CD4-positive, alpha-beta memory T cell (primary cell): ENCODE measurements at regions not wholly inside any gene's neighbourhood (a gene's known extent, or its start where the extent isn't known, plus 50 kb on each side); places are given as distances from the start of the nearest gene placed in this dataset.
A peak's percentile ranks its signal among the peaks of the same experiment; 100 is the strongest.

Experiments used
- CTCF ChIA-PET: fragments of 350-600 bp; sonication (Branson Sonifier 250); formaldehyde crosslinking; loops from one replicate; lab custom pipeline; 2021; ENCODE audit warnings: inconsistent platforms; ENCODE audit not compliant: partially characterized antibody; lab: Charles Lee
- POLR2A ChIA-PET: fragments of 350-600 bp; sonication (Branson Sonifier 250); formaldehyde crosslinking; loops from one replicate; lab custom pipeline; 2021; ENCODE audit not compliant: partially characterized antibody; lab: Charles Lee
- DNase-seq, 5 donors: peaks; one replicate each; pipeline versions ENCODE4 v3.0.0 to v3.0.0-alpha.2; 2020 to 2022; ENCODE audit warnings: mixed read lengths in 1 of 5
- H3K27ac ChIP-seq: one replicate; pipeline ENCODE4 v1.7.0; 2013; ENCODE audit warnings: low read depth, low read length
- H3K27me3 ChIP-seq: 2 replicates; pipeline ENCODE4 v1.7.0; 2013; ENCODE audit warnings: mild to moderate bottlenecking, low read length, moderate library complexity; ENCODE audit not compliant: insufficient read depth
- H3K36me3 ChIP-seq: 2 replicates; pipeline ENCODE4 v1.7.0; 2013; ENCODE audit warnings: mild to moderate bottlenecking, low read length, moderate library complexity; ENCODE audit not compliant: insufficient read depth
- H3K4me1 ChIP-seq: 2 replicates; pipeline ENCODE4 v1.7.0; 2013; ENCODE audit warnings: mild to moderate bottlenecking, low read length, moderate library complexity; ENCODE audit not compliant: insufficient read depth
- H3K4me3 ChIP-seq, 2 donors: one replicate each; pipeline ENCODE4 v1.7.0; 2013; ENCODE audit warnings: low read length in 2 of 2, mild to moderate bottlenecking in 1 of 2
- H3K9me3 ChIP-seq, 2 donors: one replicate each; pipeline ENCODE4 v1.7.0; 2013; ENCODE audit warnings: low read length in 2 of 2, control low read depth in 1 of 2; ENCODE audit not compliant: control insufficient read depth in 1 of 2
- H3K27ac Mint-ChIP-seq, 7 donors: one replicate each; pipeline ENCODE4 v1.8.0; 2020 to 2021; ENCODE audit warnings: mixed read lengths in 7 of 7, mild to moderate bottlenecking in 6 of 7, inconsistent platforms in 3 of 7, moderate library complexity in 3 of 7
- H3K27me3 Mint-ChIP-seq, 2 donors: one replicate each; pipeline ENCODE4 v1.8.0; 2020 to 2021; ENCODE audit warnings: mixed read lengths in 2 of 2
- H3K36me3 Mint-ChIP-seq, 2 donors: one replicate each; pipeline ENCODE4 v1.8.0; 2020 to 2021; ENCODE audit warnings: mixed read lengths in 2 of 2, inconsistent platforms in 1 of 2, mild to moderate bottlenecking in 1 of 2
- H3K4me1 Mint-ChIP-seq, 4 donors: one replicate each; pipeline ENCODE4 v1.8.0; 2020 to 2021; ENCODE audit warnings: mixed read lengths in 4 of 4, mild to moderate bottlenecking in 1 of 4
- H3K4me3 Mint-ChIP-seq, 8 donors: one replicate each; pipeline ENCODE4 v1.8.0; 2020 to 2021; ENCODE audit warnings: mixed read lengths in 8 of 8, mild to moderate bottlenecking in 7 of 8, moderate library complexity in 6 of 8, inconsistent platforms in 3 of 8
- H3K9me3 Mint-ChIP-seq, 8 donors: one replicate each; pipeline ENCODE4 v1.8.0; 2020 to 2021; ENCODE audit warnings: mixed read lengths in 8 of 8, mild to moderate bottlenecking in 5 of 8, inconsistent platforms in 3 of 8, moderate library complexity in 1 of 8
- intact Hi-C: fragments of 100-400 bp; cut with micrococcal nuclease; formaldehyde crosslinking; loops from one replicate; pipeline ENCODE4 v1.15.1; 2023

GRCh38 chrX:9133426-9133825 lies 99.5 kb upstream of the FAM9B start:
- DNase-seq, result no peak
- intact Hi-C loops, result no loop called here

GRCh38 chrX:9134366-9134765 lies 100.4 kb upstream of the FAM9B start:
- Histone ChIP-seq H3K9me3 (no peaks in the 10 kb centered on the region), H3K4me3 (no peak overlapping the region), H3K27ac (no peak overlapping the region), H3K4me1 (no peaks in the 10 kb centered on the region), H3K27me3 (no peaks in the 10 kb centered on the region), H3K36me3 (no peaks in the 10 kb centered on the region)
- Mint-ChIP-seq H3K4me3 (no peak overlapping the region), H3K36me3 (no peaks in the 10 kb centered on the region), H3K9me3 (peaks cover 0 to 10% (median 3%) of the 10 kb centered on the region in 8 donors), H3K27me3 (no peaks in the 10 kb centered on the region), H3K4me1 (peaks cover 0 to 5% (median 2%) of the 10 kb centered on the region in 4 donors), H3K27ac (no peak overlapping the region)
- ChIA-PET CTCF (no interaction called here), POLR2A (no interaction called here)
- DNase-seq, result no peak
- intact Hi-C loops, result no loop called here

More at GRCh38 chrX:9133426-9133825, 99.5 kb upstream of the FAM9B start:
- Mint-ChIP-seq H3K4me1 (peaks cover 0 to 5% (median 2%) of the 10 kb centered on the region in 4 donors), H3K36me3 (no peaks in the 10 kb centered on the region), H3K27ac (no peak overlapping the region), H3K4me3 (no peak overlapping the region), H3K9me3 (peaks cover 0 to 10% (median 3%) of the 10 kb centered on the region in 8 donors), H3K27me3 (no peaks in the 10 kb centered on the region)
- H3K9me3 ChIP-seq, result no peaks in the 10 kb centered on the region
- H3K27me3 ChIP-seq, result no peaks in the 10 kb centered on the region
- POLR2A ChIA-PET, result no interaction called here
- H3K27ac ChIP-seq, result no peak overlapping the region
- CTCF ChIA-PET, result no interaction called here
- no peak overlapping the region for H3K4me3 ChIP-seq
- no peaks in the 10 kb centered on the region for H3K4me1 ChIP-seq
- no peaks in the 10 kb centered on the region for H3K36me3 ChIP-seq

- CTCF ChIA-PET, result no interaction called here
- Histone ChIP-seq H3K4me1 (no peaks in the 10 kb centered on the region), H3K27me3 (no peaks in the 10 kb centered on the region), H3K9me3 (no peaks in the 10 kb centered on the region), H3K36me3 (no peaks in the 10 kb centered on the region), H3K27ac (no peak overlapping the region), H3K4me3 (no peak overlapping the region)
- no peak overlapping the region for H3K4me3 Mint-ChIP-seq
- intact Hi-C loops, result no loop called here
- peaks cover 0 to 10% (median 3%) of the 10 kb centered on the region in 8 donors for H3K9me3 Mint-ChIP-seq
- peaks cover 0 to 1% (median 0%) of the 10 kb centered on the region in 4 donors for H3K4me1 Mint-ChIP-seq
- H3K36me3 Mint-ChIP-seq, result no peaks in the 10 kb centered on the region
- no peak for DNase-seq
- H3K27ac Mint-ChIP-seq, result no peak overlapping the region
- no peaks in the 10 kb centered on the region for H3K27me3 Mint-ChIP-seq
- POLR2A ChIA-PET, result no interaction called here
Observed at GRCh38 chrX:9135901-9136510, 102.1 kb upstream of the FAM9B start.

GRCh38 chrX:9137152-9137551 lies 103.2 kb upstream of the FAM9B start:
- no peak overlapping the region for H3K27ac ChIP-seq
- Mint-ChIP-seq H3K4me1 (no peaks in the 10 kb centered on the region), H3K27me3 (no peaks in the 10 kb centered on the region), H3K36me3 (no peaks in the 10 kb centered on the region), H3K4me3 (no peak overlapping the region), H3K9me3 (peaks cover 0 to 9% (median 3%) of the 10 kb centered on the region in 8 donors), H3K27ac (no peak overlapping the region)
- DNase-seq, result no peak
- intact Hi-C loops, result no loop called here
- no peaks in the 10 kb centered on the region for H3K36me3 ChIP-seq
- ChIA-PET POLR2A (no interaction called here), CTCF (no interaction called here)
- H3K9me3 ChIP-seq, result no peaks in the 10 kb centered on the region
- H3K27me3 ChIP-seq, result no peaks in the 10 kb centered on the region
- H3K4me1 ChIP-seq, result no peaks in the 10 kb centered on the region
- no peak overlapping the region for H3K4me3 ChIP-seq

- CTCF ChIA-PET, result no interaction called here
- Mint-ChIP-seq H3K4me3 (no peak overlapping the region), H3K4me1 (no peaks in the 10 kb centered on the region), H3K27ac (no peak overlapping the region), H3K36me3 (no peaks in the 10 kb centered on the region), H3K9me3 (peaks cover 0 to 2% (median 0%) of the 10 kb centered on the region in 8 donors), H3K27me3 (no peaks in the 10 kb centered on the region)
- Histone ChIP-seq H3K4me1 (no peaks in the 10 kb centered on the region), H3K27ac (no peak overlapping the region), H3K36me3 (no peaks in the 10 kb centered on the region), H3K9me3 (no peaks in the 10 kb centered on the region), H3K27me3 (no peaks in the 10 kb centered on the region), H3K4me3 (no peak overlapping the region)
- intact Hi-C loops, result no loop called here
- DNase-seq, result no peak
- POLR2A ChIA-PET, result no interaction called here
Observed at GRCh38 chrX:9141496-9141895, 107.6 kb upstream of the FAM9B start.

- Histone ChIP-seq H3K27me3 (no peaks in the 10 kb centered on the region), H3K27ac (no peak overlapping the region), H3K9me3 (no peaks in the 10 kb centered on the region), H3K4me1 (no peaks in the 10 kb centered on the region), H3K36me3 (no peaks in the 10 kb centered on the region), H3K4me3 (no peak overlapping the region)
- DNase-seq, result no peak
- POLR2A ChIA-PET, result no interaction called here
- Mint-ChIP-seq H3K4me3 (peak overlapping the region in 1 of 8 donors; percentile 41), H3K4me1 (no peaks in the 10 kb centered on the region), H3K27ac (no peak overlapping the region), H3K9me3 (no peaks in the 10 kb centered on the region), H3K36me3 (no peaks in the 10 kb centered on the region), H3K27me3 (no peaks in the 10 kb centered on the region)
- CTCF ChIA-PET, result no interaction called here
- intact Hi-C loops, result no loop called here
Observed at GRCh38 chrX:9144701-9145241, 110.8 kb upstream of the FAM9B start.

GRCh38 chrX:9146657-9147056 lies 112.7 kb upstream of the FAM9B start:
- intact Hi-C loops, result no loop called here
- Histone ChIP-seq H3K4me3 (no peak overlapping the region), H3K9me3 (no peaks in the 10 kb centered on the region), H3K36me3 (no peaks in the 10 kb centered on the region), H3K27ac (no peak overlapping the region), H3K27me3 (no peaks in the 10 kb centered on the region), H3K4me1 (no peaks in the 10 kb centered on the region)
- Mint-ChIP-seq H3K4me3 (no peak overlapping the region), H3K27ac (no peak overlapping the region), H3K27me3 (no peaks in the 10 kb centered on the region), H3K36me3 (no peaks in the 10 kb centered on the region), H3K9me3 (peaks cover 0 to 5% (median 0%) of the 10 kb centered on the region in 8 donors), H3K4me1 (no peaks in the 10 kb centered on the region)
- DNase-seq, result no peak
- ChIA-PET POLR2A (no interaction called here), CTCF (no interaction called here)
